ENCODE measurements at regions not wholly inside any gene's neighbourhood (a gene's known extent, or its start where the extent isn't known, plus 50 kb on each side); places are given as distances from the start of the nearest gene placed in this dataset.

- no peak for TF ChIP-seq SOX15 (CRISPR knock-in tag; IDR thresholded peaks at IDR 0.05)
- TF ChIP-seq CREM (CRISPR knock-in tag; IDR thresholded peaks at IDR 0.05): no peak
- TF ChIP-seq MYBL2 (CRISPR knock-in tag; IDR thresholded peaks at IDR 0.05): no peak
- no peak for TF ChIP-seq CBFB (CRISPR knock-in tag; IDR thresholded peaks at IDR 0.05; ENCODE audit: low read depth)
- TF ChIP-seq KAT7 (CRISPR knock-in tag; IDR thresholded peaks at IDR 0.05; ENCODE audit: borderline replicate concordance): no peak
- TF ChIP-seq ERG (CRISPR knock-in tag; IDR thresholded peaks at IDR 0.05): no peak
- no peak for TF ChIP-seq MXD4 (CRISPR knock-in tag; IDR thresholded peaks at IDR 0.05; ENCODE audit: borderline replicate concordance)
- no peak for TF ChIP-seq ZBTB43 (CRISPR knock-in tag; IDR thresholded peaks at IDR 0.05)
- TF ChIP-seq FOXJ3 (CRISPR knock-in tag; IDR thresholded peaks at IDR 0.05; ENCODE audit: borderline replicate concordance): no peak
- CTCF ChIA-PET: no interaction called here
- no peak overlapping the region for H3K27ac Mint-ChIP-seq
- H3K9me3 Mint-ChIP-seq: no peaks in the 10 kb centered on the region
- no peak for ATAC-seq
- H3K4me1 Mint-ChIP-seq: peaks cover 32% of the 10 kb centered on the region
- no peak for DNase-seq (ENCODE audit: low spot score)
- H3K36me3 Mint-ChIP-seq: no peaks in the 10 kb centered on the region
- H3K4me3 Mint-ChIP-seq: no peak overlapping the region
- POLR2A ChIA-PET: no interaction called here
- H3K27me3 Mint-ChIP-seq (ENCODE audit: low read depth): peaks cover 75% of the 10 kb centered on the region
These were observed 500.2 kb downstream of the PDCD6IP start for GRCh38 chr3:34298653-34299052.

- Mint-ChIP-seq H3K27ac (no peak overlapping the region), H3K4me1 (peaks cover 44% of the 10 kb centered on the region), H3K4me3 (no peak overlapping the region), H3K36me3 (peaks cover 5% of the 10 kb centered on the region; the same call in 1 of the 2 replicates), H3K9me3 (peaks cover 11% of the 10 kb centered on the region), H3K27me3 (ENCODE audit: low read depth) (peaks cover 94% of the 10 kb centered on the region)
- CTCF ChIA-PET: interaction anchor here (3.2 kb wide), 1 partner anchor 40 kb away, joined by 14 read pairs; no protein-coding TSS in a partner anchor
- POLR2A ChIA-PET: no interaction called here
- DNase-seq (ENCODE audit: low spot score): no peak
- no peak for ATAC-seq
- TF ChIP-seq CDX4 (CRISPR knock-in tag; IDR thresholded peaks at IDR 0.05; ENCODE audit: borderline replicate concordance) (no peak), ATF1 (CRISPR knock-in tag; IDR thresholded peaks at IDR 0.05) (no peak), ELF4 (CRISPR knock-in tag; IDR thresholded peaks at IDR 0.05; ENCODE audit: low read depth) (no peak), AFF4 (CRISPR knock-in tag; IDR thresholded peaks at IDR 0.05; ENCODE audit: borderline replicate concordance) (no peak), NFYB (CRISPR knock-in tag; conservative IDR thresholded peaks at IDR 0.05; ENCODE audit: low read depth) (no peak), IRF1 (CRISPR knock-in tag; IDR thresholded peaks at IDR 0.05) (no peak), FOXP1 (CRISPR knock-in tag; IDR thresholded peaks at IDR 0.05; ENCODE audit: borderline replicate concordance) (no peak), ZBTB21 (CRISPR knock-in tag; IDR thresholded peaks at IDR 0.05; ENCODE audit: borderline replicate concordance) (no peak), JUN (CRISPR knock-in tag; IDR thresholded peaks at IDR 0.05) (no peak), NR1H2 (CRISPR knock-in tag; IDR thresholded peaks at IDR 0.05) (no peak), NFATC4 (CRISPR knock-in tag; IDR thresholded peaks at IDR 0.05) (no peak), SP1 (CRISPR knock-in tag; conservative IDR thresholded peaks at IDR 0.05) (no peak), ZNF396 (CRISPR knock-in tag; IDR thresholded peaks at IDR 0.05; ENCODE audit: borderline replicate concordance) (no peak), CBFB (CRISPR knock-in tag; IDR thresholded peaks at IDR 0.05; ENCODE audit: low read depth) (no peak)
- TF ChIP-seq, protein P1, sequence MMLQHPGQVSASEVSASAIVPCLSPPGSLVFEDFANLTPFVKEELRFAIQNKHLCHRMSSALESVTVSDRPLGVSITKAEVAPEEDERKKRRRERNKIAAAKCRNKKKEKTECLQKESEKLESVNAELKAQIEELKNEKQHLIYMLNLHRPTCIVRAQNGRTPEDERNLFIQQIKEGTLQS (CRISPR knock-in tag; conservative IDR thresholded peaks at IDR 0.05): no peak
- TF ChIP-seq, protein P2, sequence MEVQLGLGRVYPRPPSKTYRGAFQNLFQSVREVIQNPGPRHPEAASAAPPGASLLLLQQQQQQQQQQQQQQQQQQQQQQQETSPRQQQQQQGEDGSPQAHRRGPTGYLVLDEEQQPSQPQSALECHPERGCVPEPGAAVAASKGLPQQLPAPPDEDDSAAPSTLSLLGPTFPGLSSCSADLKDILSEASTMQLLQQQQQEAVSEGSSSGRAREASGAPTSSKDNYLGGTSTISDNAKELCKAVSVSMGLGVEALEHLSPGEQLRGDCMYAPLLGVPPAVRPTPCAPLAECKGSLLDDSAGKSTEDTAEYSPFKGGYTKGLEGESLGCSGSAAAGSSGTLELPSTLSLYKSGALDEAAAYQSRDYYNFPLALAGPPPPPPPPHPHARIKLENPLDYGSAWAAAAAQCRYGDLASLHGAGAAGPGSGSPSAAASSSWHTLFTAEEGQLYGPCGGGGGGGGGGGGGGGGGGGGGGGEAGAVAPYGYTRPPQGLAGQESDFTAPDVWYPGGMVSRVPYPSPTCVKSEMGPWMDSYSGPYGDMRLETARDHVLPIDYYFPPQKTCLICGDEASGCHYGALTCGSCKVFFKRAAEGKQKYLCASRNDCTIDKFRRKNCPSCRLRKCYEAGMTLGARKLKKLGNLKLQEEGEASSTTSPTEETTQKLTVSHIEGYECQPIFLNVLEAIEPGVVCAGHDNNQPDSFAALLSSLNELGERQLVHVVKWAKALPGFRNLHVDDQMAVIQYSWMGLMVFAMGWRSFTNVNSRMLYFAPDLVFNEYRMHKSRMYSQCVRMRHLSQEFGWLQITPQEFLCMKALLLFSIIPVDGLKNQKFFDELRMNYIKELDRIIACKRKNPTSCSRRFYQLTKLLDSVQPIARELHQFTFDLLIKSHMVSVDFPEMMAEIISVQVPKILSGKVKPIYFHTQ (CRISPR knock-in tag; IDR thresholded peaks at IDR 0.05): no peak
These were observed 502.2 kb downstream of the PDCD6IP start for GRCh38 chr3:34300621-34301020.

Measured in WTC11 (cell line).